VCaP (cell line): ENCODE measurements at regions not wholly inside any gene's neighbourhood (a gene's known extent, or its start where the extent isn't known, plus 50 kb on each side); places are given as distances from the start of the nearest gene placed in this dataset.
A peak's percentile ranks its signal among the peaks of the same experiment; 100 is the strongest.

ENCODE experiments used
- H3K27ac ChIP-seq: fragments of 450-650 bp; 2 replicates; pipeline ENCODE4 v1.5.1; 2017
- TF ChIP-seq, protein P1 (sequence below): fragments of 450-650 bp; conservative IDR thresholded peaks from 2 replicates; pipeline ENCODE4 v1.5.1; 2017; ENCODE audit warnings: mild to moderate bottlenecking, moderate library complexity

DNA sequence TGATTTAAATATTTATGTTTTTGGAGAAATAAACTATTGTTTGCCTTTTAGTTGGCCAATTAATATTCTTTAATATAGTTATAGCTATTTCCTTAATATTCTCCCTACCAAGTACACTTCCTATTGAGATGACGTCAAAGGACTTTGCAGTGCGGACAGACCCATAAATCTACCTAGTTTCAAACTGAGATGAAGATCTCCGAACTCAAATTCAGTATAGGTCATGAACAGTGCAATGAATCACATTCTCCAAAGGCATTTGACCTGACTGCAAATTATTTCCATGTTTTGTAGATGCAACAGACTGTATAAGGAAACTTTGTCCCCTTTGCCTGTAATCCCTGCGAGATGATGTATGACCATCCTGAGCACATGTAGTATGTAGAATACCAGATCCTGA, 342.6 kb upstream of the FIGN start:
- no peak overlapping the region for H3K27ac ChIP-seq
- TF ChIP-seq, protein P1, sequence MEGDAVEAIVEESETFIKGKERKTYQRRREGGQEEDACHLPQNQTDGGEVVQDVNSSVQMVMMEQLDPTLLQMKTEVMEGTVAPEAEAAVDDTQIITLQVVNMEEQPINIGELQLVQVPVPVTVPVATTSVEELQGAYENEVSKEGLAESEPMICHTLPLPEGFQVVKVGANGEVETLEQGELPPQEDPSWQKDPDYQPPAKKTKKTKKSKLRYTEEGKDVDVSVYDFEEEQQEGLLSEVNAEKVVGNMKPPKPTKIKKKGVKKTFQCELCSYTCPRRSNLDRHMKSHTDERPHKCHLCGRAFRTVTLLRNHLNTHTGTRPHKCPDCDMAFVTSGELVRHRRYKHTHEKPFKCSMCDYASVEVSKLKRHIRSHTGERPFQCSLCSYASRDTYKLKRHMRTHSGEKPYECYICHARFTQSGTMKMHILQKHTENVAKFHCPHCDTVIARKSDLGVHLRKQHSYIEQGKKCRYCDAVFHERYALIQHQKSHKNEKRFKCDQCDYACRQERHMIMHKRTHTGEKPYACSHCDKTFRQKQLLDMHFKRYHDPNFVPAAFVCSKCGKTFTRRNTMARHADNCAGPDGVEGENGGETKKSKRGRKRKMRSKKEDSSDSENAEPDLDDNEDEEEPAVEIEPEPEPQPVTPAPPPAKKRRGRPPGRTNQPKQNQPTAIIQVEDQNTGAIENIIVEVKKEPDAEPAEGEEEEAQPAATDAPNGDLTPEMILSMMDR: no peak

DNA sequence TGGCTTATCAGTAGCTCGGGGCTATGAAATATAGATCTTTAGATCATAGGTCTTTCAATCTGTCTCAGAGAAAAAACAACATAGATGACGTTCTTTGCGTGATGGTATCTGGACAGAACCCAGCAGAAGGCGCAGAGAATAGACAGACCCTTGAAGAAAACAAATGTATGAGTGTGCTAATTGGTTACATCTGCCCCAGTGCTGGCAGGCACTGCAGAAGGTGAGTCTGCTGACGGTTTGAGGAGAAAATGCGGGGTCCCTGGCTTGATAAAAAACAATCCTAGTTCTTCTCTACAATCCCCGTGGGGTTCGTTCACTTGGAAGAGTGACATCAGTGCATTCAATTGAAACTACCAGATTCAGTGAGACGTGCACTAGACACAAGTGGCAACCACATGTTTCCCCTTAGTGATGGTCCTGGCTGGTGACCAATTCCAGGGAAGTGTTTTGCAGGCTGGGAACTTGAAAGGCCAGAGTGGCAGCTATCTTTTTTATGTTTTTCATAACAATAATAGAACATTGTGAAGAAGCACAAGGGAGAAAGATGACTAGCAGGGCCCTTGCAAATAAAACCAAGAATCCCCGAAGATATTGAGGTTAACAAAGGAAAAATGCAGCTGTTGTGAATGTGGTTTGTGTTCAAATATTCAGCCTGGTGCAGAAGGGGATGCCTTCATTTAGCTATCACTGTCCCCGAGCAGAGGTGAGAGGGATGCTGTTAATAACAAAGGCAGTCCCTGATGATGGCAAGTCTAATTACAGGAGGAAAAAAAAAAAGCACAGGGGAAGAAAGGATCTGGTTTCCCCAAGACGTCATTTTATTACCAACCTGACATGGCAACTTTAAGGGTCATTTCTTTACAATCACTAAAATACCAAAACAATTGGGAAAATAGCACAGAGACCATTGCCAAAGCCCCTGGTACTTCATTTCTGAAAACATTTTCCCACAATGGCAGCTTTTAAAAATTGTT, 337.6 kb upstream of the FIGN start:
- TF ChIP-seq, protein P1: no peak
- no peak overlapping the region for H3K27ac ChIP-seq

DNA sequence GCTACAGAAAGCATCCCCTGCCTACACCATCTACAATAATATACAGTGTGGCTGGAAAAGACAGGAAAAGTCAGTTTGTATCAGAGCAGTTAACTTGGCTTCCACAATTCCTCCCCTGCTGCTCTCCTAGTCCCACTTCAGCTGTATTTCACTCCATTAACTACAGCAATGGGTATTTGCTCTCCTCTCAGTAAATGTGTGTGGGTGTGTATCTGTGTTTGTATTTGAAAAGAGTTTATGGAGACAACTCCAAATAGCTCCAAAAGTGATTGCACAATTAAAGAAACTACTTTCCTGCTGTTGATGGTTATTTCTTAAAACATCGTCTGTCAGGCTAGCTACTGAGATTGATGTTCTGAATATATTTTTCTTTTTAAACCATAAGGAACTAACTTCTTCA, 333.7 kb upstream of the FIGN start:
- TF ChIP-seq, protein P1: no peak
- H3K27ac ChIP-seq: no peak overlapping the region

DNA sequence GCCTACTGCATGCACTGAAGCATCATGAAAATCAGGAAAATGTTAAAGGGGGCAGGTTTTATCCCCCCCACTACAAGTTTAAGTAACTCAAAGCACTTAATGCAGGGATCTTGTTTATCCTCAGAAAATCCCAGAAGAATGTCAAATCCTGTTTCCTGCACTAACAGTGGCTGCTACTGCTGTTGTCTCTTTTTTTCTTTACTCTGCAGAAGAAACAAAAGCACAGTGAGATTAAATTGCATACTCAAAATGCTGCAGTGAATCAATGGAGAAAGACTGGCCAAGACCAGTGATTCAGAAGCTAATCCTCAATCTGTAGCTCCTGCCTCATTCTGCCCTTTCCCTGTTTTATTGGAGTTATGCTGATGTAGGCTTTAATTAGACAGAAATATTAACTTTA, 332.3 kb upstream of the FIGN start:
- TF ChIP-seq, protein P1: no peak
- no peak overlapping the region for H3K27ac ChIP-seq

DNA sequence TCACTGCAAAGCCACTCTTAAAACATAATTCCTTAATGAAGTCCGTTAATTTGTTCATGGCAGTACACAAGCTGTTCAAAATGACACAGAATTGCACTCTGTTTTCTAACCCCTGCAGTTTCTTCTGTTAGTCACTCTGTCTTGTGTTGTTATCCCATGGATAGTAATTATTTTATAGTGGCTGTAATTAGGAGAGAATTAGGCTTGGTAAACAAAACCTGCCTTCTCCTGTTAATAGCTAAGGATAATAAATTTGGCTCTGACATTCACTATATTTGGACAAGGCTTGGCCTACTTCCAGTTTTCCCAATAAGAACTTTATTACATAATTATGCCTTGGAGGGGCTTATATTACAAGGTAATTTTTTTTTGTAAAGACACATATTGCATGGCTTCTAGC, 330.3 kb upstream of the FIGN start:
- no peak overlapping the region for H3K27ac ChIP-seq
- TF ChIP-seq, protein P1: no peak

DNA sequence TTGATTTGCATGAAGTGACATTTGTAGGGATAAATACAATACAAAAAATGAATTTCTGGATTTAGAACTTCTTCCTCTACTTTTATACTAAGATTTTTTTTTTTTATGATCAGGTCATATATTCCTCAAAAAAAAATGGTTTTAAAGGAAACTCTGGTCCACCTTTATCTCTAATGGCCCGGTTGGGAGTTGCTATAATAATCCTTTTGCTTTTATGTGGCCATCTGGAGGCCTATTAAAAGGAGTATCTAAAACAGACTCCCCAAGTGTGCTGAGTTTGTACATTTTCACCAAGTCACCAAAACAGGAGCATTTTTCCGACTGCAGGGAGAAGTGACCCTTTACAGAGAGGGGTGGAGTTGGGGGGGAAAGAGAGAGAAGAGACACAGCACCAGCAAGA, 329.2 kb upstream of the FIGN start:
- TF ChIP-seq, protein P1: no peak

DNA sequence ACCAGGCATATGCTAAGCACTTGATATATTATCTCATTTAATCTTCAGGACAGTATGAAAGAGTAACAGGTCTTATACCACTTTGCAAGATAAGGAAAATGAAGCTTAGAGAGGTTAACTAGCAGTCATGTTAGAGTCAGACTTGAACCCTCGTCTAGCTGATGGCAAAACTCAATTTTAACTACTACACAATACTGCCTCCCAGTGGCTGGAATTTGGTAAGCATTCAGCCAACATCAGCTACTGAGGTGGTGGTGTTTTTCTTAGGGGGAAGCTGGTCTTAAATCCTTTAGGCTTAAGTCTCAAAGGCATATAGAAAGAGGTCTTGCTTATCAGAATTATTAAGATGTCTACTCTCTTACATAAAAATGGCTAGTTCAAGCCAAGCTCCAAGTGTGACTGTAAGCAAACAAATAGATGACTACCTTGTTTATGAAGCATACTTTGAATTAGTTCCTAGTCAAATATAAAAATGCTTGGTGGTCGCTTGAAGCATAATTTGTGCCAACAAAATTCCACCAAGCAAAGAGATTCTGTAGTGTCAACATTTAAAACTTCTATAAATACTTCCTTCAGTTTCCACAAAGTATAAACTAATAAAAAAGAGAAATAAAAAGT, 325.4 kb upstream of the FIGN start:
- TF ChIP-seq, protein P1: peak; percentile 52; the same call in 1 of the 2 replicates
- no peak overlapping the region for H3K27ac ChIP-seq

More for the DNA sequence above, 329.2 kb upstream of the FIGN start:
- H3K27ac ChIP-seq: no peak overlapping the region
